ENCODE measurements at regions not wholly inside any gene's neighbourhood (a gene's known extent, or its start where the extent isn't known, plus 50 kb on each side); places are given as distances from the start of the nearest gene placed in this dataset.

DNA sequence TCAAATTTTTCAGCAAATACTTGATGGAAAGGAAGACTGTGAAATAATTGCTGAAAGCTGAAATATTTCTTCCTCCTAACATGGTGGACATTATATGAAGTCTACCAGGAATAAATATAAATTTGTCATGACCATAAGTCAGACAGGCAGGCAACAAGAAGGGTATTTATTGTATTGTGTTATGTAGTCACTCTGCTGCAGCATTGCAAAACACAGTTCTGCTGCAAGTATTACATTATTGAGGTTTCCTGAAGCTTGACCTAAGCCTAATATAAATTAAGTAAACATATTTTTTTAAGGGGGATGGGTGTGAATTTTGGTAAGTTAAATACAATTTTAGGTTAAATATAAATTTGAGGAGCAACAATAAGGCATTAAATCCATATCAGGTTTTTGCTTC is 60.2 kb upstream of the MAOA start:
- Histone ChIP-seq H3K79me2 (ENCODE audit: control insufficient read depth, insufficient read depth, low read length) (no peaks in the 10 kb centered on the region), H4K20me1 (ENCODE audit: control insufficient read depth, extremely low read depth, insufficient read depth, low read length) (no peaks in the 10 kb centered on the region), H2AFZ (ENCODE audit: control insufficient read depth, low read length) (no peak overlapping the region), H3K9ac (ENCODE audit: control insufficient read depth, extremely low read depth, insufficient read depth, low read length) (no peak overlapping the region), H3K4me1 (ENCODE audit: control insufficient read depth, extremely low read depth, insufficient read depth, low read length) (peaks cover 8% of the 10 kb centered on the region), H3K4me3 (ENCODE audit: control insufficient read depth in 2 of 3, extremely low read depth in 1 of 3, insufficient read depth in 2 of 3, low read depth in 1 of 3, low read length in 3 of 3) (no peak overlapping the region), H3K27ac (ENCODE audit: control insufficient read depth, insufficient read depth, low read length) (no peak overlapping the region), H3K9me3 (ENCODE audit: control insufficient read depth, low read depth, low read length) (no peaks in the 10 kb centered on the region), H3K9me1 (ENCODE audit: control insufficient read depth, extremely low read depth, insufficient read depth, low read length) (no peaks in the 10 kb centered on the region), H3K36me3 (ENCODE audit: control insufficient read depth in 2 of 2, extremely low read depth in 1 of 2, insufficient read depth in 2 of 2, low read length in 2 of 2) (no peaks in the 10 kb centered on the region), H3K27me3 (ENCODE audit: control insufficient read depth, extremely low read depth, insufficient read depth, low read length) (no peaks in the 10 kb centered on the region), H3K4me2 (ENCODE audit: control insufficient read depth, extremely low read depth, insufficient read depth, low read depth, low read length) (no peak overlapping the region)
- TF ChIP-seq, protein P1, sequence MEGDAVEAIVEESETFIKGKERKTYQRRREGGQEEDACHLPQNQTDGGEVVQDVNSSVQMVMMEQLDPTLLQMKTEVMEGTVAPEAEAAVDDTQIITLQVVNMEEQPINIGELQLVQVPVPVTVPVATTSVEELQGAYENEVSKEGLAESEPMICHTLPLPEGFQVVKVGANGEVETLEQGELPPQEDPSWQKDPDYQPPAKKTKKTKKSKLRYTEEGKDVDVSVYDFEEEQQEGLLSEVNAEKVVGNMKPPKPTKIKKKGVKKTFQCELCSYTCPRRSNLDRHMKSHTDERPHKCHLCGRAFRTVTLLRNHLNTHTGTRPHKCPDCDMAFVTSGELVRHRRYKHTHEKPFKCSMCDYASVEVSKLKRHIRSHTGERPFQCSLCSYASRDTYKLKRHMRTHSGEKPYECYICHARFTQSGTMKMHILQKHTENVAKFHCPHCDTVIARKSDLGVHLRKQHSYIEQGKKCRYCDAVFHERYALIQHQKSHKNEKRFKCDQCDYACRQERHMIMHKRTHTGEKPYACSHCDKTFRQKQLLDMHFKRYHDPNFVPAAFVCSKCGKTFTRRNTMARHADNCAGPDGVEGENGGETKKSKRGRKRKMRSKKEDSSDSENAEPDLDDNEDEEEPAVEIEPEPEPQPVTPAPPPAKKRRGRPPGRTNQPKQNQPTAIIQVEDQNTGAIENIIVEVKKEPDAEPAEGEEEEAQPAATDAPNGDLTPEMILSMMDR (optimal IDR thresholded peaks at IDR 0.05 in 1 of 3, IDR thresholded peaks at IDR 0.05 in 1 of 3, conservative IDR thresholded peaks at IDR 0.05 in 1 of 3; ENCODE audit: extremely low read depth in 1 of 3, insufficient read depth in 2 of 3, low read length in 3 of 3), result no peak
- TF ChIP-seq EZH2 (IDR thresholded peaks at IDR 0.05; ENCODE audit: low read length), result no peak
- dilution Hi-C loops (cut with MboI; ENCODE audit: extremely low pct_ligation_motif_present, low sequenced_read_pairs), result no loop called here
- FAIRE-seq (no peak), DNase-seq (ENCODE audit: low read depth, low spot score) (no peak)

DNA sequence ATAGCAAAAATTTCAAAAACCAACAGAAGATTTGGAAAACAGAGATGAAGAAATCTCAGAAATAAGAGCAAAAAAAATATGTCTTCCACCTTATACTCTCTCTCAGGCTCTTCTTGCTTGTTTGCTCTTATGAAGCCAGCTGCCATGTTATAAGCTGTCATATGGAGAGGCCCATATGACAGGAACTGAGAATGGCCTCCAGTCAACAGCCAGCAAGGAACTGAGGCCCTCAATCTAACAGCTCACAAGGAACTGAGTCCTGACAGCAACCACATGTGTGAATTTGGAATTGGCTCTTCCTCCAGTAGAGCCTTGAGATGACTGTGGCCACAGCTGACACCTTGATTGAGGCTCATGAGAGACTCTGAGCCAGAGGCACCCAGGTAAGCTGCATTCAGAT is 51.3 kb upstream of the MAOA start:
- Histone ChIP-seq H3K4me3 (ENCODE audit: control insufficient read depth in 2 of 3, extremely low read depth in 1 of 3, insufficient read depth in 2 of 3, low read depth in 1 of 3, low read length in 3 of 3) (no peak overlapping the region), H3K27ac (ENCODE audit: control insufficient read depth, insufficient read depth, low read length) (peak overlapping the region; percentile 45), H3K9me3 (ENCODE audit: control insufficient read depth, low read depth, low read length) (no peaks in the 10 kb centered on the region), H3K36me3 (ENCODE audit: control insufficient read depth in 2 of 2, extremely low read depth in 1 of 2, insufficient read depth in 2 of 2, low read length in 2 of 2) (no peaks in the 10 kb centered on the region), H2AFZ (ENCODE audit: control insufficient read depth, low read length) (peak overlapping the region; percentile 52), H4K20me1 (ENCODE audit: control insufficient read depth, extremely low read depth, insufficient read depth, low read length) (no peaks in the 10 kb centered on the region), H3K79me2 (ENCODE audit: control insufficient read depth, insufficient read depth, low read length) (no peaks in the 10 kb centered on the region), H3K27me3 (ENCODE audit: control insufficient read depth, extremely low read depth, insufficient read depth, low read length) (no peaks in the 10 kb centered on the region), H3K4me2 (ENCODE audit: control insufficient read depth, extremely low read depth, insufficient read depth, low read depth, low read length) (no peak overlapping the region), H3K9ac (ENCODE audit: control insufficient read depth, extremely low read depth, insufficient read depth, low read length) (no peak overlapping the region), H3K9me1 (ENCODE audit: control insufficient read depth, extremely low read depth, insufficient read depth, low read length) (no peaks in the 10 kb centered on the region), H3K4me1 (ENCODE audit: control insufficient read depth, extremely low read depth, insufficient read depth, low read length) (no peaks in the 10 kb centered on the region)
- TF ChIP-seq EZH2 (IDR thresholded peaks at IDR 0.05; ENCODE audit: low read length), result no peak
- TF ChIP-seq, protein P1 (optimal IDR thresholded peaks at IDR 0.05 in 1 of 3, IDR thresholded peaks at IDR 0.05 in 1 of 3, conservative IDR thresholded peaks at IDR 0.05 in 1 of 3; ENCODE audit: extremely low read depth in 1 of 3, insufficient read depth in 2 of 3, low read length in 3 of 3), result no peak
- FAIRE-seq, result no peak
- dilution Hi-C loops (cut with MboI; ENCODE audit: extremely low pct_ligation_motif_present, low sequenced_read_pairs), result no loop called here
- no peak for DNase-seq (ENCODE audit: low read depth, low spot score)
